Kidney (tissue), 13 donors: ENCODE measurements at regions not wholly inside any gene's neighbourhood (a gene's known extent, or its start where the extent isn't known, plus 50 kb on each side); places are given as distances from the start of the nearest gene placed in this dataset.
A peak's percentile ranks its signal among the peaks of the same experiment; 100 is the strongest.

Source experiments
- DNase-seq, 5 donors: peaks; one replicate each; pipeline ENCODE4 v3.0.0-alpha.2; 2013 to 2020
- FAIRE-seq: peaks from 2 replicates; lab custom pipeline; 2012; peaks lifted over from hg19 to GRCh38; lab: Jason Lieb, UNC
- H3K27ac ChIP-seq, 2 donors: one replicate each; pipeline ENCODE4 v1.7.0; 2013; ENCODE audit warnings: low read depth in 2 of 2, low read length in 2 of 2, inconsistent platforms in 1 of 2
- H3K27me3 ChIP-seq: one replicate; pipeline ENCODE4 v1.7.1; 2013; ENCODE audit warnings: low read length, inconsistent platforms; ENCODE audit not compliant: control insufficient read depth, insufficient read depth
- H3K36me3 ChIP-seq, 3 donors: one replicate each; pipeline versions ENCODE4 v1.7.0 to v1.7.1; 2013; ENCODE audit warnings: low read length in 3 of 3, control low read depth in 1 of 3, inconsistent platforms in 1 of 3; ENCODE audit not compliant: insufficient read depth in 3 of 3, control insufficient read depth in 2 of 3
- H3K4me1 ChIP-seq, 3 donors: one replicate each; pipeline versions ENCODE4 v1.7.0 to v1.7.1; 2013; ENCODE audit warnings: low read length in 3 of 3, inconsistent platforms in 1 of 3, low read depth in 1 of 3; ENCODE audit not compliant: control insufficient read depth in 2 of 3, insufficient read depth in 2 of 3
- H3K4me3 ChIP-seq, 3 donors: one replicate each; pipeline versions ENCODE4 v1.7.0 to v1.8.1; 2013; ENCODE audit warnings: low read length in 3 of 3, control low read depth in 1 of 3, inconsistent platforms in 1 of 3
- H3K9ac ChIP-seq, 3 donors: one replicate each; pipeline versions ENCODE4 v1.7.0 to v1.7.1; 2013; ENCODE audit warnings: low read length in 3 of 3, control low read depth in 1 of 3, inconsistent platforms in 1 of 3
- H3K9me3 ChIP-seq, 3 donors: one replicate each; pipeline versions ENCODE4 v1.7.0 to v1.7.1; 2013; ENCODE audit warnings: low read length in 3 of 3, control low read depth in 1 of 3, inconsistent platforms in 1 of 3; ENCODE audit not compliant: control insufficient read depth in 2 of 3, insufficient read depth in 1 of 3
- CTCF ChIP-seq: IDR thresholded peaks from 3 replicates; pipeline ENCODE4 v1.5.1; 2012; ENCODE audit warnings: mild to moderate bottlenecking, moderate library complexity, borderline replicate concordance; ENCODE audit not compliant: insufficient read depth; ENCODE audit errors: extremely low read depth
- intact Hi-C: fragments of 100-400 bp; cut with DNase I; formaldehyde crosslinking; loops from one replicate; pipeline ENCODE4 v1.11.1; 2022
- donor health status: control.
- donor health status: control.
- donor health status: control.
- donor health status: control.
- donor health status: control.
- donor health status: DM: yes; HTN: yes; CAD: no.
- donor health status: Normal renal cell carcinoma (clear cell type).

GRCh38 chr2:5982193-5982902 is 290.2 kb downstream of the SOX11 start:
- no peak for FAIRE-seq
- DNase-seq: peak in 3 of 5 donors; percentile 26 to 60 (median 31)
- Histone ChIP-seq H3K9me3 (no peaks in the 10 kb centered on the region), H3K27ac (no peak overlapping the region), H3K9ac (no peak overlapping the region), H3K4me1 (no peaks in the 10 kb centered on the region), H3K4me3 (no peak overlapping the region), H3K27me3 (no peaks in the 10 kb centered on the region), H3K36me3 (no peaks in the 10 kb centered on the region)
- intact Hi-C loops: no loop called here
- no peak for TF ChIP-seq CTCF

GRCh38 chr2:5982903-5983265 is 290.7 kb downstream of the SOX11 start:
- Histone ChIP-seq H3K9me3 (no peaks in the 10 kb centered on the region), H3K4me1 (no peaks in the 10 kb centered on the region), H3K27ac (no peak overlapping the region), H3K4me3 (no peak overlapping the region), H3K9ac (no peak overlapping the region), H3K36me3 (no peaks in the 10 kb centered on the region), H3K27me3 (no peaks in the 10 kb centered on the region)
- TF ChIP-seq CTCF: no peak
- peak in 3 of 5 donors; percentile 39 to 60 (median 57) for DNase-seq
- intact Hi-C loops: no loop called here
- FAIRE-seq: no peak

GRCh38 chr2:5983511-5984272 is 291.5 kb downstream of the SOX11 start:
- no peaks in the 10 kb centered on the region for H3K36me3 ChIP-seq
- H3K27ac ChIP-seq: no peak overlapping the region
- H3K27me3 ChIP-seq: no peaks in the 10 kb centered on the region
- TF ChIP-seq CTCF: no peak
- FAIRE-seq (no peak), DNase-seq (no peak)
- no peak overlapping the region for H3K9ac ChIP-seq
- H3K4me3 ChIP-seq: no peak overlapping the region
- H3K4me1 ChIP-seq: no peaks in the 10 kb centered on the region
- H3K9me3 ChIP-seq: no peaks in the 10 kb centered on the region
- intact Hi-C loops: no loop called here
